ENCODE measurements at regions not wholly inside any gene's neighbourhood (a gene's known extent, or its start where the extent isn't known, plus 50 kb on each side); places are given as distances from the start of the nearest gene placed in this dataset.

- TF ChIP-seq CTCF (IDR thresholded peaks at IDR 0.05; ENCODE audit: low read depth, low read length, poor library complexity, severe bottlenecking) (no peak), EZH2phosphoT487 (IDR thresholded peaks at IDR 0.05; ENCODE audit: borderline replicate concordance, low read length) (no peak)
Observed at GRCh38 chr18:10190564-10190963, 263.9 kb upstream of the APCDD1 start.
